ENCODE measurements at regions not wholly inside any gene's neighbourhood (a gene's known extent, or its start where the extent isn't known, plus 50 kb on each side); places are given as distances from the start of the nearest gene placed in this dataset.

DNA sequence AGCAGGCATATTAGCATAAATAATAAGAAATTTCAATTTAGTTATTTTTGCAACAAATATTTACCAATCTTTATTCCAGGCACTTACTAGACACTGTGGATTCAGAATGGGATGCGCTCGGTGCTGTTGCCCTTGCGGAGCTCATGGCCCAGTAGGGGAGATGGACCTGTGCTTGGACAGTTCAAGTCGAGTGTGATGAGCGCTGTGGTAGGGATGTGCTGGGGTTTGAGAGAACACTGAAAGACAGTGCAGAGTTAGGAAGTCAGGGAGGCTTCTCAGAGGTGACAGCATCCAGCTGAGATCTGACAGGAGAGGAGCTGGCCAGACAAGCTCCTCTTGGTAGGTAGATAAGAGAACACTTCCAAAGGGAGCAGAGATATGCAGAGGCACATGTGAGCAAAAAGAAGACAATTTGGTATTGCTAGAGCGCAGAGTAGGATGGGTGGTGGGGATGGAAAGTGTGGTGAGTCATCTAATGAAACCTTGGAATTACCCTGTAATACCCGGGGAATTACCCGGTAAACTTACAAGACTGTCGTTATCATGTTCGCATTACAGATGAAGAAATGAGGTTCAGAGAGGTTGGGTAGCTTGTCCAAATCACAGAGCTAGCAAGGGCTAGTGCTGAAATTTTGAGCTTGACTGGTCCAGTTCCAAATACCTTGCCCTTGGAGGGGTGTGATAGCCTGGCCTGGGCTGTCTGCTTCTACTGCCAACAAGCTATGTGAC lies 298.1 kb upstream of the N4BP1 start:
- no peak for TF ChIP-seq POLR2A (IDR thresholded peaks at IDR 0.05; ENCODE audit: low read depth, low read length)
- no peak for TF ChIP-seq POLR2AphosphoS5 (IDR thresholded peaks at IDR 0.05; ENCODE audit: low read depth, low read length)
- no peak for TF ChIP-seq TAF1 (IDR thresholded peaks at IDR 0.05; ENCODE audit: borderline replicate concordance, low read depth, low read length)

All from GM12892 (cell line).